GM19372 (cell line): ENCODE measurements at regions not wholly inside any gene's neighbourhood (a gene's known extent, or its start where the extent isn't known, plus 50 kb on each side); places are given as distances from the start of the nearest gene placed in this dataset.

Experiments used
- ATAC-seq: cut with Tn5 transposase; IDR thresholded peaks from one replicate; pipeline ENCODE4 v1.9.1; 2021; ENCODE audit warnings: mild to moderate bottlenecking, low read depth, moderate library complexity; ENCODE audit not compliant: unreplicated experiment

DNA sequence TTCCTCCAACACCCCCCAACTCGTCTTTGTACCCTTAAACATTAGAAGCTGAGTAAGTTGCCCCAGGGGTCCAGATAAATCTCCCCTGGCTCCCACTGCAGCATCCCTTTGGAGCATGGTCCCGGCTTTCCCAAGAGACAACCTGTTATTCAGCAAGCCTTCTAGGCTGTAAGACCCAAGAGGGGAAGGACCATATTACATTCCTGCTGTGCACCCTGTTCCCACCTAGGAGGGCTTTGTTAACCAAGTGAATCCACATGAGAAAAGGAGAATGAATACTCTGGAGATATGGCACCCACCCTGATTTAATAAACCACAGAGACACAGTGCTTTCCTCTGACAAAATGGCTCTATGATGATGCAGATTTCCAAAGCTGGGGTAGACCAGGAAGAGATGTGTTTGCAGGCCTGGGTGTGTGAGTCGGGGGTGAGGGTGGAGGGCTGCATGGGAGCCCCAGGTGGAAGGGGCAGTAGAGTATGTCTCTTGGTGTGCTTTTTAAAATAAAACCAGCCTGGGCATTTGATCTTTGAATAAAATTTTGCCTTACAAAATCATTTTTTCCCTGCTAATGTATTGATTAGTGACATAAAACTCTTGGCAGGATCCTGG, 325.2 kb downstream of the DRD1 start:
- ATAC-seq: no peak

DNA sequence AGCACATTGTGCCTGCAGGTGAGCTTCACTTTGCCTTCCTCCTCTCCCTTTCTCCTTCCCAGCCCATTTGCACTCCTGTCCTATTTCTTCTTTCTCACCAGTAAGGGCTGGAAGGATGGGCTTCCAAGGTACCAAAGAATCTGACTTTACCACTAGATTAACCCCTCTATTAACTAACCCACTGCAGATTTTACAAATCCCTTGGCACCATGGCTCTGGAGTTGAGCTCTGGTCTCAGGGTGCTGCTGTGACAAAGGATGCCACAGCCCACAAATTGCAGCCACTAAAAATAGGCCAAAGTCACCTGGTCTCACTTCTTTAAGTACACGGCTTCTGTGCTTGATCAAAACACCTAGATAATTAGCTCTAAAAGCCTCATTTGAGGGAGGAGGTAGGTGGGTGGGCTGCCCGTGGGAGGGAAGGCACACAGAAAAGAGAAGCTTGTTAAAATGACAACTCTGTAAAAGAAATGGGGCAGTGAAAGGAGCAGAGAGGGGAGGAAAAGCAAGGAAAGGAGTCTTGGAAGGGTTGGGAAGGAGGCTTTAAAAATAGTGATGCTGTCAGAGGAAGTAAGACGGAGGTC, 327.4 kb downstream of the DRD1 start:
- no peak for ATAC-seq

DNA sequence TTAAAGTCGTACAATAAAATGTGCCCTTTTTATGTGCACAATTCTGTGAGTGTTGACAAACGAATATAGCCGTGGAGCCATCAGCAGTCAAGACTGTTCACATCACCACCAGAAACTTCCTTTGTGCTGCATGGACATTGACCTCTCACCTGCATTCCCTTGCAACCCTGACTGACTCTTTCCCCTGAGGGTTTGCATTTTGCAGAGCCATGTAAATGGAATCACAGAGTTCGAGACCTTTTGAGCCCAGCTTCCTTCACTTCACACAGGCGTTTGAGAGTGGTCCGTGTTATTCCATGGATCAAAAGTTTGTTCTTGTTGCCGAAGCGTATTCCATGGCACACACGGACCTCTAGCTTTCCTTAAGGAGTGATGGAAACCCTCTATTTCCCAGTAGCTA, 328.2 kb downstream of the DRD1 start:
- ATAC-seq: no peak

DNA sequence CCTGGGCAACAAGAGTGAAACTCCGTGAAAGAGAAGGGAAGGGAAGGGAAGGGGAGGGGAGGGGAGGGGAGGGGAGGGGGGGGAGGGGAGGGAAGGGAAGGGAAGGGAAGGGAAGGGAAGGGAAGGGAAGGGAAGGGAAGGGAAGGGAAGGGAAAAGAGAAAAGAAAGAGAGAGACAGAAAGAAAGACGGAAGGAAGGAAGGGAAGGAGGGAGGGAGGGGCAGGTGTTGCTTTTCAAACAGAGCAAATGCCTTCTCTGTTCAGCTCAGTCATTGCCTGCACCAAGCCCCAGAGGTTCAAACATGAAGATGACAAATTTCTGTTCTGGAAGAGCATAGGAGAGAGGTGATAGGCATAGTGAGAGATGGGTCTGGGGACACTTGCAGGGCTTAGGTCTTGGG, 330.0 kb downstream of the DRD1 start:
- no peak for ATAC-seq

DNA sequence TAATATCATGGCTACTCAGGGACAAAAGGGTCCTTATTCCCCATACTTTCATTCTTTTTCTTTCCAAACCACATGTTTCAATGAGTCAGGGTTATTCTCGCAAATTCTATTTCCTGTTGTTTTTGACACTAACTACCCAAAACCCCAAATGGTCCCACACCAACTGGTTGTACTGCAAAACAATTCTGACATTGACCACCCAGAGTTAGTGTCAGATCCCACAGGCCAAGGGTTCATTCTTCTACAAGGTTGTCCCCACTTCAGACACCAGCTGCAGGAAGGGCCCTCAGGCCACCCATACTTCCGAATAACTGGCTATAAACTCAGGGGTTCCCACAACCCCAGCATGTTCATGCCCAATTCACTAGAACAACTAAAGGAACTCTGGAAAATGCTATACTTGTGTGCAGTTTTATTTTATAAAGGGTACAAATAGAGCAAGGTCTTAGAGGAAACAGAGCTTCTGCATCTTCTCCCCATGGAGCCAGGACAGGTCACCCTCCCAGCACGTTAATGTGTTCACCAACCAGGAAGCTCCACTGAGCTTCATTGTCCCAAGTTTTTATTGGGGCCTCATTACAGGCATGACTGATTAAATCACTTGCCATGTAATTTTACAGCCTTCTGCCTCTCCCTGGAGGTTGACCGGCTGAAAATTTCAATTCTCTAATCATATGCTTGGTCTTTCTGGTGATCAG, 334.8 kb downstream of the DRD1 start:
- no peak for ATAC-seq

DNA sequence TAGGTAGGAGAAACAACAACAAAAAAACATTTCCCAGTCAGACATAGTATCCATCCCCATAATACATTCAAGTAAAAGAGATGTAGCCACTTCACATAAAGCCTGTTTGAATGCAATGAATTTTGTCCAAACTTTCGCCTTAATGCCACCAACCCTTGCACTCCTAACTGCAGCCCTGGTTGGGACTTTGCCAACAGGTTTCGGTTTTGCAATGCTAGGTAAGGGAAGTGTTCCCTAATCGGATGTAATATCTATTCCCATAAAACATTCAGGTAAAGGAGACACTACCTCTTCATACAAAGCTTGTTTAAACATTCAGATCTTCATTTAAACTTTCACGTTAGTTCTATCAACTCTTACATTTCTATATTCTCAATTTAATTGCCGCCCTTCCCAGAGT, 336.1 kb downstream of the DRD1 start:
- ATAC-seq: no peak

DNA sequence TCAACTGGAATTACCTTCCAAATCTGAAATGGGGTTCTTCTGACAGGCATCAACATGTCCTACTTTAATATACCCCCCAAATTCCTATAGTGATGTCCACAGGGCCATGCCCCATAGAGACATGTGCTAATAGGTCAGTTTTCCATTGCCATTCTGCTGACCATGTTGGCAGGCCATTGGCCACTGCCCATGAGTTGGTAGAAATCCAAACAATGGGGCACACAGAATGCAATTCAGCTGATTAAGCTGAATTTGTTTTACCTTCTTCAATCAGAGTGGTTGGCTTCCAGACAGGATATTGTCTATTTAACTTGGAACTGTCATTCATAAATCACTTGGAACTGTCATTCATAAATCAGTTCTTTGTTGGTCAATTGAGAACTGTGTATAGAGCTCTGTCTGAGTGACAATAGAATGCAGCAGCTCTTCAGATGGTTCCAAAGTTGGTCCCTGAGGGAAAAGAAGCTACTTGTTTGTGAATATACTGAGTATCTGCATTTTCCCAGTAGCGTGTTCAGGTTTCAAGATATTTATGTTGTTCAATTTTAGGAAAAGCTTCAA, 336.9 kb downstream of the DRD1 start:
- ATAC-seq: no peak

DNA sequence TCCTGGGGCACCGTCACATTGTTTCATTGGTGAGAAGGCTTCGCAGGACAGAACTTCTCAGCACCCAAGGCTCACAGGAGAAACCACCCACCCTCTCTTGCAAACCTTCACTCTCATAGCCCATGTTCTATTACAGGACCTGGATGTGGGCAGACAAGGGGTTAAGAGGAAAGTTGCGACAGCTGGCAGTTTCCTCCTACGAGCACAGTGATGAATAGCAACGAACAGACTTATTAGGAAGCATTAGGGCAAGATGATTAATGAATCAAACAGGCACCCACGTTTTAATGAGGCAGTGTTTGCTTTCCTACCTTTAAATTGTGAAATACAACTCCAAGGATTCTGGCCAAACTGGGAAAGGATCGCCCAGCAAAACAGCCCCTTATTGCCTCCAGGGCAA, 339.3 kb downstream of the DRD1 start:
- no peak for ATAC-seq

DNA sequence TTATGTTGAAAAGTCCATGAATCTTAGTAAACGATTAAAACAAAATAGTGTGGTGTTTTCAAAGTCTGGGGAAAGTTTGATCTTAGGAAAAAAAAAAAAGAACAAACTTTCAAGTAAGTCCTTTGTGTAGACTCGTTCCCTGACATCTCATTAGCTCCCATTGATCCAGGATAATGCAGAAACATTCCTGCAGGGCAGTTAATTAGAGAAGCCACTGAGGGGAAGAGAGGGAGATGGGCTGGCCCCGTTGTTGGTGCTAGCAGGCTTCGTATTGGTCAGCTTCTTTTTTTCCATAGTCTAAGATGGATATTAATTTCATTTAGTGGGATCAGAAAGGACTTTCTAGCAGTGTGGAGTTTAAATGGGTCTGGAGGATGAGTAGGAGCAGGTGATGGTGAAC, 340.2 kb downstream of the DRD1 start:
- ATAC-seq: no peak

DNA sequence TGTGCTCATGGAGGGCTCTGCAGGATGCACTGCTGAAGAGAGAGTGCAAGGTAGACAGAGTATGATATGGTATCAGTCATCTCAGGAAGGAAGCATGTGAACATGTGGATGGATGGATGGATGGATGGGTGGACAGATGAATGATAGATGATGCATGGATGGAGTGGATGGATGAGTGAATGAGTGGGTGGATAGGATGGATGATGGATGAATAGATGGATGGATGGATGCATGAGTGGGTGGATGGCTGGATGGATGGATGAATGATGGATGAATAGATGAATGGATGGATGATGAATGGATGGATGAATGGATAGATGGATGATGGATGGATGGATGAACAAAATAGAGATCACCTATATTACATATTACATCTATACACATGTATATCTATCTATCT, 341.3 kb downstream of the DRD1 start:
- ATAC-seq: no peak

DNA sequence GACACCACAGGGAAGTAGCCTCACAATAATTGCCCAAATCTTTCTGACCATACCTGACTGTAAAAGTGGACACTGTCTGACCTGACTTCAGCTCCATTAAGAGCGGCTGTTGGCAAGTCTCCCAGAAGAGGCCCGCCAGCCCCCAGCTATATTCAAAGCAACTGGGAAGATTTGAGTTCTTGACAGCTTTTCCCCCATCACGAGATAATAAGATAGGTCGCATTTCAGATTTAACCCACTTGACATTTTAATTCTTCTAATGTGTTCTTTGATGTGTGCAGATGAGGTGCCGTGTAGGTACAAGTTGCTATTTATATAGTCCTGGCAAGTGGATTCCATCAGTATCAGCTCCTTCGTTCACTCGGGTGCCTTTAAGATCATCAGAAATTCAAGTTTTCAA, 345.7 kb downstream of the DRD1 start:
- ATAC-seq: no peak

DNA sequence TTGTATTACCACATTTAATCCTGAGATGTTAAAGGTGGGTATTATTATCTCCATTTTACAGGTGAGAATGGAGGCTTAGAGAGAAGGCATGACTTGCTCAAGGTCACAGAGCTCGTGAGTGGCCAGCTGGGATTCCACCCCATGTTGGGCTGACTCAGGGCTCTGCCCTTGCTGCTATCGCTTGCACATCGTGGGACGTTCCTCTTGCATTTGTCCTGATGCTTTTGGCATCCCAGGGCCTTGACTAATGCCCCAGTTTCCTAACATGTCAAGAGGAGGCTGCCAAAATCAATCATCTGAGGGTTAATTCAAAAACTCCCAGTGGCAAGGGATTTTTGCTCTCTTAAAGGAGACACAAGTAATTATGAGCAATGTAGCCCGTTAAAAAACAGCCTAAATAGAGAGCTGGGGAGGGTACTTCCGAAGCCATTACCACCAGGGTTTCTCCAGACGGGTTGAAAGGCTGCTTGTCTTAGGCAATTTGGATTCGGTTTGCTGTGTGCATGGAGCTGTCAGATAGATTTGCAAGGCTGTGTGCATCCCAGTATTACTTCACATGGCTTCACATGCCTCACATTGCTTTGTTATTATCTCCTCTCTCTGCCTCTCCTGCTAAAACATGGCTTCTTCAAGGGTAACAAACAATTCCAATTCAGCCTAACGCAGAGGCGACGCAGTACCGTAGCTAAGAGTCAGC, 347.4 kb downstream of the DRD1 start:
- ATAC-seq: no peak

DNA sequence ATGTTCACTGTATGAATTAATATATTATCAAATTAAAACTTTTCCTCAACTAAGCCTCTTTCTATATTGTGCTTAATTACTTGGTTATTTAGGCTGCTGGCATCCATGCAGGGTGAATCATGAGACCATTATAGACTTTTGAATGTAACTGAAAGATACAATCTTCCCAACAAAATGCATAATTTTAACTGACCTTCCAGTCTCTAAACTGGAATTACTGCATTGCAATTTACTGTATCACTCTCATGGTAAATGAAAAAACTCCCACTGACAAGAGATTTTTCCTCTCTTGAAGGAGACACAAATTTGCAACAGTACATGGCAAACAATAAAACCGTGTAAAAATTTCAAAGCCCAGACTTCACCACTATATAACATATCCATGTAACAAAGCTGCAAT, 349.5 kb downstream of the DRD1 start:
- ATAC-seq: no peak

DNA sequence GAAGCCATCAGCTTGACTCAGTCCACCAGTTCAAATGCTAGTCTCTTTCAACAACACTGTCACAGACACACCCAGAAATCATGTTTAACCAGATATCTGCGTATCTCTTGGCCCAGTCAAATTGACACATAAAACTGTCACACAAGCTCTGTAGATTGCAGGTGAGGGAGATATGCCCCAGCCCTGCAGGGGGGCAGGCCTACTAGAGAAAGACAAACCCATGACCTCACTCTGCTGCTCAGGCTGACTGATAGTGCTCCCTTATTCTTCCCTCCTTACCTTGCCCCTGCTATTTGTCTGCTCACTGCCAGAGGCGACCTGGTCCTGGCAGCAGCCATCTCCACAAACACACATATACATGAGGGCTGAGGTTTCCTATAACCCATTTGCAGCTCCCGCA, 351.3 kb downstream of the DRD1 start:
- no peak for ATAC-seq

DNA sequence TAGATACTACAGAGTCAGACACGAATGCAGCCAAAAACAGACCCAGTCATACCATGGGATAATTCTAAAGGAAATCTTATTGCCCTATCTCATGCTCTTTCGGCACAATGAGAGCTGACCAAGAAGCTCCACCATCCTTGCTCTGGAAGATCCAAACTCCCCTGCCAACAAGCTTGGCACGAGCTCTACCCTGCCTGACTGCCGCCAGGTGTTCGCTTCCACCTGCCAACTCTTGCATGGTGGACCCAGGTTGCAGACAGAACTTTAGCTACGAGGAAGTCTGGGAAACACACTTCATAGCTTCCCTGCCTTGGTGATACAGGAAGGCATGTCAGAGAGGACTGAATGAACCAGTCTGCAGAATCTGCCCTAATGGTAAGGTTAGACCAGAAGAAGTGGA, 355.0 kb downstream of the DRD1 start:
- no peak for ATAC-seq

DNA sequence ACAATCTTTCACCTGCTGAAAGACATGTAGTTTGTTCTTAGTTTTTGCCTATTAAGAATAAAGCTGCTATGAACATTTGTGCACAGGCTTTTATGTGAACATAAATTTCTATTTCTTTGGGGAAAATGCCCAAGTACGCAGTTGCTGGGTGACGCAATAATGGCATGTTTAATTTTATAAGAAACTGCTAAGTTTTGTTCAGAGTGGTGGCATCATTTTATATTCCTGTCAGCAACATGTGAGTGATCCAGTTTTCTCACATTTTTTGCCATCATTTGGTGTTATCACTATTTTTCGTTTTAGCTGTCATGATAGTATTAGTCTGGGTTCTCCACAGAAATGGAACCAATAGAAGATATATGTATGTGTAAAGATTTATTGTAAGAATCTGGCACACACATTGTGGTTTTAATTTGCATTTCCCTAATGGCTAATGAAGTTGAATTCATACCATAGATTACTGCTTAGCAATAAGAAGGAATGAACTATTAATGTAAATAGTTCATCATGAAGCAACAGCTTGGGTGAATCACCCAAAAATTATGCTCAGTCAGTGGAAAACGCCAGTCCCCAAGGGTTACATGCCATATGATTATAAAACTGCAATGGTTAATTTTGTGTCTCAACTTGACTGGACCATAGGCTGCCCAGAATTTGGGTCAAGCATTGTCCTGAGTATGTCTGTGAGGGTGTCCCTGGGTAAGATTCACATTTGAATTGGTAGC, 358.6 kb downstream of the MSX2 start:
- no peak for ATAC-seq

DNA sequence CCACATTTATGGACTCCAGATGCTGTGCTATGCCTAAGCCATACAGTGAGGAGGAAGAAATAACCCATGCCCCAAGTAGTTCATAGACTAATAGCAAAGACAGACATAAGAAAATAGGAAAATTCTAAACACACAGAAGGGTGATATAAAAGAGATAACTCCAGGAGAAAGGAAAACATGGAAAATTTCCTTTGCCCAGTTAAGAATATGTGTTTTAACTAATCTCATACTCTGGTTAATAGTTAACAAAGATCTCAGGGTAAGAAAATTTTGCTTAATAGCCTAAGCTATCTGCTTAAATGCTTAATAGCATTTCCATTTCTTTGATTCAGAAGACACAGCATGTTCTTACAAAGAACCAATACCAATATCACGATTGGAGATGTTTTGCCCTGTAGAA, 358.0 kb downstream of the MSX2 start:
- no peak for ATAC-seq

DNA sequence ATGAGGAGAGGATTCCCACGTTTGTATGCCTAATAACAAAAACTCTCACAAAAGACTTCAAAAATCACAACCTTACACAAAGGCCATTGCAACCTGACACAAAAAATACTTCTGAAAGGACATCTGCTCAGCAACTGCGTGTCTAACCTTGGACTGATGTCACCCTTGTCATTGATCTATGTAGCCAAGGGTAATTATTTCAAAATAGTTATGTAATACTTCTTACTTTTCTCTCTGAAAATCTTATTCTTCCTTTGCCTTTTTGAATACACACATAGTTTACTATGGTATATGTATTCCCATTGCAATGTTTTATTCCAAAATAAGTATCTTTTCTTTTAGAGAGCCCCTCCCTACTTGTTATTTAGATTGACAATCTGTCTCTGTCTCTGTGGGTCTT, 355.3 kb downstream of the MSX2 start:
- ATAC-seq: no peak

DNA sequence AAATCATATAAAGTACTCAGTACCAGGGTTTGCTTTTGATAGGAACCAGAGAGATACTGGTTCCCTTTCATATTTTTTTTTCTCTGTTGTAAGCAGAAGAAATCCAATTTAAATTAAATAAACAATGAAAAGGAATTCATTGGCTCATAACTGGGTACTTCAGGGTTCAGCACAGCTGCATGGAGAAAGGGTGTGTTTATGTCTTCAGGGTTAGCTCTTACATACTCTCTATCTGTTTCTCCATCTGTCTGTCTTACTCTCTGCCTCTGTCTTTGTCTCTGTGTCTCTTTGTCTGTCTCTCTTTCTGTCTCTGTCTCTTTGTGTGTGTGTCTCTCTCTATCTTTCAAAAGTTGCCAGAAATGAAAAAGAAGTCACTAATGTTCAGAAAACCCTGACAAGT, 345.9 kb downstream of the MSX2 start:
- no peak for ATAC-seq

DNA sequence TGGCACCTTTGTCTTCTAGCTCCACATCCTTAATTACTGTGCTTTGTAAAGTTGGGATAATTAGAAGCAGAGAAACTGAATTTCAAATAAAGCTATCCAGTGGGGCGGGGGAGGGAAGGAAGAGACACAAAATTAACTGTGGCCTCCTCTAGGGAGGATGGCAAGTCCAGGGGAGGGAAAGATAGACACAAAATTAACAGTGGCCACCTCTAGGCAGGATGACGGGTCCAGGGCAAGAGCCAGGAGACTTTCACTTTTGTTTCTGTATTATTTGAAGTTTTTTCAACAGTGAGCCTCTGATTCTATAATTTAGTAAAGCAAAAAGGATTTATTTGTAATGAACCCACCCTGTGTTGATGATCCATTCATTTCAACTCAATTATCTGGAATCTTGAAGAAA, 335.9 kb downstream of the MSX2 start:
- ATAC-seq: no peak

DNA sequence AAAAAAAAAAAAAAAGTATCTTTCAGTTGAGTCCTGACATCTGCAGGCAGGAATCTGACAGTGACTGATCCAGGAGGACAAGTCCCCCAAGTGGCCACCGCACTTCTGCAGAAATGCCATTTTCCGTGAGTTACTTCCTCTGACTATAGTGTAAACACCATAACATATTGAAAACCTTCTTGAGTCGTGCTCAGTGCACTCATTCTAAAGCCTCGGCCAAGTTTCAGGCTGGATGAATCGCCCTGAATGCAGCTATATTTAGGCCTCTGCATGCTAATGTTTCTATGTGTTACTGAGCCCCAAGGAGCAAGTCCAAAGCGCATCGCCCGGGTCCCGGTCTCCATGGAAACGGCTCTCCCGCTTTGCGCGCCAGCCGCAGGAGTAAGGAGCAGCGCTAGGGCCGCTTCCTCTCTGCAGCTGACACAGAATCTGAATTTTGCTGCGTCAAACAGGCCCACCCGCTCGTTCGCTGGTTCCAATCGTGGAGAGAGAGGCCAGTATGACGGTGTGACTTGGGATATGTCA, 335.4 kb downstream of the MSX2 start:
- no peak for ATAC-seq
